Immature natural killer cell (primary cell): ENCODE measurements at regions not wholly inside any gene's neighbourhood (a gene's known extent, or its start where the extent isn't known, plus 50 kb on each side); places are given as distances from the start of the nearest gene placed in this dataset.
"Not testable (repeated sequence)": the region's sequence is repeated elsewhere in the genome, so short reads cannot be mapped to it uniquely, and the experiment has no call there.

Experiments used
- DNase-seq, 3 donors: peaks; one replicate each; pipeline ENCODE4 v3.0.0; 2022; ENCODE audit warnings: mixed read lengths in 1 of 3
- H3K27ac Mint-ChIP-seq, 6 donors: one replicate each; pipeline ENCODE4 v1.8.0; 2020; ENCODE audit warnings: mixed read lengths in 6 of 6, mild to moderate bottlenecking in 5 of 6, inconsistent platforms in 4 of 6, moderate library complexity in 3 of 6
- H3K27me3 Mint-ChIP-seq, 3 donors: one replicate each; pipeline ENCODE4 v1.8.0; 2020 to 2021; ENCODE audit warnings: low read depth in 3 of 3, mild to moderate bottlenecking in 3 of 3, mixed read lengths in 3 of 3, moderate library complexity in 3 of 3, inconsistent platforms in 1 of 3
- H3K36me3 Mint-ChIP-seq, 3 donors: one replicate each; pipeline ENCODE4 v1.8.0; 2020; ENCODE audit warnings: mixed read lengths in 3 of 3, inconsistent platforms in 2 of 3, mild to moderate bottlenecking in 2 of 3
- H3K4me1 Mint-ChIP-seq, 2 donors: one replicate each; pipeline ENCODE4 v1.8.0; 2020; ENCODE audit warnings: inconsistent platforms in 2 of 2, mild to moderate bottlenecking in 2 of 2, mixed read lengths in 2 of 2, moderate library complexity in 1 of 2
- H3K4me3 Mint-ChIP-seq, 5 donors: one replicate each; pipeline ENCODE4 v1.8.0; 2020; ENCODE audit warnings: mild to moderate bottlenecking in 5 of 5, mixed read lengths in 5 of 5, inconsistent platforms in 3 of 5, moderate library complexity in 3 of 5
- H3K9me3 Mint-ChIP-seq, 6 donors: one replicate each; pipeline ENCODE4 v1.8.0; 2020; ENCODE audit warnings: mild to moderate bottlenecking in 6 of 6, mixed read lengths in 6 of 6, inconsistent platforms in 4 of 6, moderate library complexity in 3 of 6

DNA sequence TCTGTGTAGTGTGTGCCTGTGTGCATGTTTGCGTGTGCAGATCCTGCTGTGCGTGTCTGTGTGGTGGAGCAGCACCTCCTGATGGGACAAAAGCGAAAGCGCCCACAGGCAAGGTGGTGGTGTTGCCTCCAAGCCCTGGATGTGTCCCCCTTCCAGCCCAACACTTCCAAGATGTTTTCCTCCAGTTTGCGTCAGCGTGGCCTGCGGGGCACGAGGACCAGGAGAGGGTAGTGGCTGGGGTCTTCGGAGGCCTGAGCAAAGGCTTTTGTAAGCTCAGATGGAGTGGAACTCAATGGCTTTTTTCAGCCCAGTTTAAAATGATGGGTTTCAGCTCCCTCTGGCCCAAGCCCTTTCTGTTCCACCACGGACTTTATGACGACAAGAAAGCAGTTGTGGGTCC, 209.5 kb downstream of the IRX2 start:
- Mint-ChIP-seq H3K27ac (no peak overlapping the region), H3K4me3 (no peak overlapping the region), H3K4me1 (no peaks in the 10 kb centered on the region), H3K9me3 (peaks cover 2 to 9% (median 6%) of the 10 kb centered on the region in 6 donors), H3K27me3 (peaks cover 3 to 6% (median 4%) of the 10 kb centered on the region in 3 donors), H3K36me3 (no peaks in the 10 kb centered on the region)
- DNase-seq, result no peak

- Mint-ChIP-seq H3K9me3 (peaks cover 2 to 9% (median 6%) of the 10 kb centered on the region in 6 donors), H3K27ac (no peak overlapping the region), H3K4me1 (no peaks in the 10 kb centered on the region), H3K27me3 (peaks cover 0 to 6% (median 4%) of the 10 kb centered on the region in 3 donors), H3K4me3 (no peak overlapping the region), H3K36me3 (no peaks in the 10 kb centered on the region)
- no peak for DNase-seq
Observed at GRCh38 chr5:2538169-2538568, 213.3 kb downstream of the IRX2 start.

GRCh38 chr5:2537378-2538145, 213.9 kb downstream of the IRX2 start:
- Mint-ChIP-seq H3K36me3 (no peaks in the 10 kb centered on the region), H3K4me3 (peak overlapping the region in 3 of 5 donors; percentile 6 to 22 (median 20)), H3K4me1 (no peaks in the 10 kb centered on the region), H3K27me3 (peaks cover 0 to 4% (median 4%) of the 10 kb centered on the region in 3 donors), H3K9me3 (peaks cover 2 to 9% (median 6%) of the 10 kb centered on the region in 6 donors), H3K27ac (no peak overlapping the region)
- DNase-seq, result no peak

- no peak overlapping the region for H3K4me3 Mint-ChIP-seq
- no peaks in the 10 kb centered on the region for H3K4me1 Mint-ChIP-seq
Observed at GRCh38 chr5:2536632-2537377, 214.7 kb downstream of the IRX2 start.

DNA sequence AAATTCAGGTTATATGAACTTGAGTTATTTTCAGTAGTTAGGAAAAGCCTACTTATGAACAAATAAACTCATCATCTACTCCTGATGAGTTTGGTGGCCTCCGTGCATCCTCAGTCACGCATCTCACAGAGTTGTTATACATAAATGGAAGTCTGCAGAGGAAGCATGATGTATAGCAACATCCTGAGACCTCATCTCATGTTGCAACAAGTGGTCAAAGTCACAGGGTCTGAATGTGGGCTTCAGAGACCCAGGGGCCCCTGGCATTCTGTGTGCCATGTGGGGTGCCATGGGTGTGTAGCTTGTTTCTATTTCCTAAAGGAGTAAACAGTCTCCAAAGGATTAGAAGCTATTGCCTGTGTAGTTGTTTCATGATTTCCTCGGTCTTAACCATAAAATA, 216.5 kb downstream of the IRX2 start:
- Mint-ChIP-seq H3K36me3 (no peaks in the 10 kb centered on the region), H3K4me3 (no peak overlapping the region), H3K27ac (no peak overlapping the region), H3K4me1 (no peaks in the 10 kb centered on the region), H3K9me3 (peaks cover 0 to 7% (median 4%) of the 10 kb centered on the region in 6 donors), H3K27me3 (peaks cover 0 to 4% (median 3%) of the 10 kb centered on the region in 3 donors)
- DNase-seq, result no peak

More at GRCh38 chr5:2536632-2537377, 214.7 kb downstream of the IRX2 start:
- H3K9me3 Mint-ChIP-seq, result peaks cover 2 to 9% (median 6%) of the 10 kb centered on the region in 6 donors
- H3K27me3 Mint-ChIP-seq, result peaks cover 0 to 4% (median 4%) of the 10 kb centered on the region in 3 donors
- H3K36me3 Mint-ChIP-seq, result no peaks in the 10 kb centered on the region
- H3K27ac Mint-ChIP-seq, result no peak overlapping the region
- DNase-seq, result no peak

DNA sequence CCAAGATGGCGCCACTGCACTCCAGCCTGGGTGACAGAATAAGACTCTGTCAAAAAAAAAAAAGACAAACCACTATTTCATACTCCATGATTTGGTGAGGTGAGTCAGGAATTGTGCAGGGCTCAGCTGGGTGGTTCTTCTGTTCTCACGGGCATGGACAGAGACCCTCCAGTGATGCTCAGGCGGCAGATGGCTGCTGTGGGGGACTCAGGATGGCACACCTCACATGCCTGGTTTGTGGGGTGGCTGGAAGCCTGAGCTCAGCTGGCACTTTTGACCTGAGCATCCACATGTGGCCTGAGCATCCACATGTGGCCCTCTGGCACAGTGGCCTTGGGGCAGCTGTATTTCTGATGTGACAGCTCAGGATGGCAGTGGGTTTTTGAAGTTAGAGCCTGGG, 217.2 kb downstream of the IRX2 start:
- Mint-ChIP-seq H3K4me3 (no peak overlapping the region), H3K27me3 (peaks cover 0 to 4% (median under 1%) of the 10 kb centered on the region in 3 donors), H3K36me3 (no peaks in the 10 kb centered on the region), H3K27ac (no peak overlapping the region), H3K9me3 (peaks cover 0 to 8% (median under 1%) of the 10 kb centered on the region in 6 donors), H3K4me1 (no peaks in the 10 kb centered on the region)
- DNase-seq, result no peak

- not testable (repeated sequence) for H3K27me3 Mint-ChIP-seq, H3K9me3 Mint-ChIP-seq, H3K36me3 Mint-ChIP-seq, H3K4me1 Mint-ChIP-seq, DNase-seq, H3K4me3 Mint-ChIP-seq, H3K27ac Mint-ChIP-seq
Observed at GRCh38 chr5:2533848-2534247, 217.6 kb downstream of the IRX2 start.

DNA sequence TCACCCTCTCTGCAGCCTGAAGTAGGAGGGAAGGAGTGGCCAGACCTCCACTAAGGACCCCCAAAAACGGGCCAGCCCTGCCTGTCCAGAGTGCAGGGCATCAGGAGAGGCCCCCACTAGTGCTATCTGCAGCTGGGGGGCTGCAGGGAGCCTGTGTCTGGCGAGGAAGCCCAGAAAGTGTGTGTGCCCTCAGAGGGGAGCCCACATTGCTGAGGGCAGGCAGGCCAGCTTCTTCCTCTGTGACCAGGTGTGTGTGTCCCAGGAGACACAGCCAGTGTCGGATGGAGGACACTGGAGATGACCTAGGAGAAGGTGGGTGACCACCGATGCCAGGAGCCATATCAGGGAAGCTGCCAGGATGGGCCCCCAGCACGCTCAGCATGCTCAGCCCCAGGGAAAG, 218.7 kb downstream of the IRX2 start:
- H3K4me3 Mint-ChIP-seq, result no peak overlapping the region
- no peak overlapping the region for H3K27ac Mint-ChIP-seq
- H3K9me3 Mint-ChIP-seq, result peaks cover 0 to 7% (median 2%) of the 10 kb centered on the region in 6 donors
- H3K27me3 Mint-ChIP-seq, result peaks cover 0 to 2% (median 1%) of the 10 kb centered on the region in 3 donors
- H3K4me1 Mint-ChIP-seq, result no peaks in the 10 kb centered on the region
- H3K36me3 Mint-ChIP-seq, result no peaks in the 10 kb centered on the region
- DNase-seq, result no peak

GRCh38 chr5:2531318-2531717, 220.2 kb downstream of the IRX2 start:
- H3K27me3 Mint-ChIP-seq, result peaks cover 0 to 2% (median 0%) of the 10 kb centered on the region in 3 donors
- no peak for DNase-seq
- H3K4me1 Mint-ChIP-seq, result no peaks in the 10 kb centered on the region
- H3K36me3 Mint-ChIP-seq, result no peaks in the 10 kb centered on the region
- no peak overlapping the region for H3K4me3 Mint-ChIP-seq
- H3K9me3 Mint-ChIP-seq, result peaks cover 0 to 6% (median 0%) of the 10 kb centered on the region in 6 donors
- H3K27ac Mint-ChIP-seq, result no peak overlapping the region

GRCh38 chr5:2530609-2531008, 220.9 kb downstream of the IRX2 start:
- H3K36me3 Mint-ChIP-seq, result no peaks in the 10 kb centered on the region
- no peaks in the 10 kb centered on the region for H3K4me1 Mint-ChIP-seq
- no peak overlapping the region for H3K4me3 Mint-ChIP-seq
- H3K9me3 Mint-ChIP-seq, result peaks cover 0 to 6% (median 0%) of the 10 kb centered on the region in 6 donors
- H3K27ac Mint-ChIP-seq, result no peak overlapping the region
- H3K27me3 Mint-ChIP-seq, result peaks cover 0 to 2% (median 2%) of the 10 kb centered on the region in 3 donors
- DNase-seq, result no peak

GRCh38 chr5:2529371-2530092, 221.9 kb downstream of the IRX2 start:
- Mint-ChIP-seq H3K4me1 (no peaks in the 10 kb centered on the region), H3K4me3 (no peak overlapping the region), H3K9me3 (peaks cover 0 to 6% (median 0%) of the 10 kb centered on the region in 6 donors), H3K27ac (no peak overlapping the region), H3K27me3 (peaks cover 0 to 2% (median 2%) of the 10 kb centered on the region in 3 donors), H3K36me3 (no peaks in the 10 kb centered on the region)
- DNase-seq, result no peak

GRCh38 chr5:2525351-2525750, 226.1 kb downstream of the IRX2 start:
- Mint-ChIP-seq H3K27ac (no peak overlapping the region), H3K4me1 (no peaks in the 10 kb centered on the region), H3K9me3 (peaks cover 0 to 5% (median 0%) of the 10 kb centered on the region in 6 donors), H3K36me3 (no peaks in the 10 kb centered on the region), H3K4me3 (no peak overlapping the region), H3K27me3 (peaks cover 0 to 2% (median 2%) of the 10 kb centered on the region in 3 donors)
- DNase-seq, result no peak

DNA sequence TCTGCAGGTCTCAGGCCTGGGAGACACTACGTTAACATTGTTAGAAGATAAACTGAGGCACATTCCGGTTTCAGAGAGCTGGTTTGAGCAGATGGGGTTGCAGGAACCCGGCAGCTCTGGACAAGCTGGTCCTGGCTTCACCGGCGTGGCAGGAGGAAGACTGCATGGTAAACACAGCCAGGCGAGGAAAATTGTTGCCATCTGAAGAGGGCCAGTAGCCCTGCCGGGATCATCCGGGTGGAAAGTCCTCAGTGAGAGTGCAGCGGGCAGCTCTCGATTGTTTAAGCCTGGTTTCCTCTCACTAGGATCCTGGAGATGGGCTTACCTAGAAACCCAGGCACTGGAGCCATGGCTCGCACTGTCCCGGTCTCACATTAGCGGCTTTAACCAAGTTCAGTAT, 226.9 kb downstream of the IRX2 start:
- DNase-seq, result no peak
- no peaks in the 10 kb centered on the region for H3K4me1 Mint-ChIP-seq
- H3K27ac Mint-ChIP-seq, result no peak overlapping the region
- no peaks in the 10 kb centered on the region for H3K36me3 Mint-ChIP-seq
- no peak overlapping the region for H3K4me3 Mint-ChIP-seq
- H3K9me3 Mint-ChIP-seq, result peaks cover 0 to 5% (median 0%) of the 10 kb centered on the region in 6 donors
- peaks cover 0 to 2% (median 2%) of the 10 kb centered on the region in 3 donors for H3K27me3 Mint-ChIP-seq

GRCh38 chr5:2523180-2523579, 228.3 kb downstream of the IRX2 start:
- H3K27ac Mint-ChIP-seq, result no peak overlapping the region
- H3K4me3 Mint-ChIP-seq, result no peak overlapping the region
- H3K36me3 Mint-ChIP-seq, result no peaks in the 10 kb centered on the region
- H3K9me3 Mint-ChIP-seq, result peaks cover 0 to 2% (median 0%) of the 10 kb centered on the region in 6 donors
- no peaks in the 10 kb centered on the region for H3K4me1 Mint-ChIP-seq
- DNase-seq, result no peak
- peaks cover 0 to 2% (median 1%) of the 10 kb centered on the region in 3 donors for H3K27me3 Mint-ChIP-seq
